Calu3 (cell line): ENCODE measurements at regions not wholly inside any gene's neighbourhood (a gene's known extent, or its start where the extent isn't known, plus 50 kb on each side); places are given as distances from the start of the nearest gene placed in this dataset.

Experiments
- BruUV-seq: library from RNA; stranded (reverse); fragments of 400-500 nt; replicated peaks from 2 replicates; lab custom pipeline; 2021; lab: Mats Ljungman, UMichigan
- CTCF ChIA-PET: fragments of 300-600 bp; sonication (Branson Sonifier 250); formaldehyde crosslinking; loops from one replicate; lab custom pipeline; 2022; ENCODE audit warnings: antibody characterized with exemption; lab: Charles Lee
- DNase-seq: peaks from one replicate; pipeline ENCODE4 v3.0.0; 2022
- H3K27ac Mint-ChIP-seq: one replicate; pipeline ENCODE4 v1.8.0; 2022; ENCODE audit warnings: mixed read lengths; ENCODE audit not compliant: unreplicated experiment
- H3K27me3 Mint-ChIP-seq: one replicate; pipeline ENCODE4 v1.8.0; 2022; ENCODE audit warnings: mixed read lengths; ENCODE audit not compliant: unreplicated experiment
- H3K36me3 Mint-ChIP-seq: one replicate; pipeline ENCODE4 v1.8.0; 2022; ENCODE audit warnings: mild to moderate bottlenecking, moderate library complexity, mixed read lengths; ENCODE audit not compliant: insufficient read depth, unreplicated experiment
- H3K4me1 Mint-ChIP-seq: one replicate; pipeline ENCODE4 v1.8.0; 2022; ENCODE audit warnings: mild to moderate bottlenecking, low read depth, mixed read lengths; ENCODE audit not compliant: unreplicated experiment
- H3K4me3 Mint-ChIP-seq: one replicate; pipeline ENCODE4 v1.8.0; 2022; ENCODE audit warnings: mild to moderate bottlenecking, low read depth, moderate library complexity, mixed read lengths; ENCODE audit not compliant: unreplicated experiment
- H3K9me3 Mint-ChIP-seq: one replicate; pipeline ENCODE4 v1.8.0; 2022; ENCODE audit warnings: low read depth, mixed read lengths; ENCODE audit not compliant: unreplicated experiment
- intact Hi-C: fragments of 100-400 bp; cut with micrococcal nuclease; formaldehyde crosslinking; loops from one replicate; pipeline ENCODE4 v1.10.0; 2022; ENCODE audit not compliant: unreplicated experiment
- TF ChIP-seq, protein P1 (sequence below): fragments of 200-600 bp; IDR thresholded peaks from one replicate; pipeline ENCODE4 v1.8.0; 2022; ENCODE audit warnings: antibody characterized with exemption; ENCODE audit not compliant: unreplicated experiment

DNA sequence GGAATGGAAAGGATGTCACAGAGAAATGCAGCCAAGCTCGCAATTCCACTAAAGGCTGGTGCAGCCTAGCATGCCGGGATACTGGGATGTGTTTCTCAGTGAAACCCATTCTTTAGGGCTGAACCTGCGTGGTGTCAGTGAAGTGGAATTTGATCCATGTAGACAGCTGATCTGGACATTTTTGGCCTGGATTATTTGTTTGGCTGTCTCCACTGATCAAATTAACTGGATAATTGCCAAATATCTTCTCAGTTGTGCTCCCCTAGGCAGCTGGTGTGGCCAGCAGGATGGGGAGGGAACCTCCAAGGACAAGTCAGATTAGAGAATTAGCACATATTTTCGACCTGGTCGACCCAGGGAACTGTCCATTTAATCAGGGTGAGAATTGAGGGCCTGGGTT, 318.4 kb downstream of the RPS6KC1 start:
- Mint-ChIP-seq H3K27me3 (no peaks in the 10 kb centered on the region), H3K9me3 (no peaks in the 10 kb centered on the region), H3K4me3 (no peak overlapping the region), H3K36me3 (no peaks in the 10 kb centered on the region), H3K4me1 (no peaks in the 10 kb centered on the region), H3K27ac (no peak overlapping the region)
- no peak for DNase-seq
- intact Hi-C loops: no loop called here
- BruUV-seq: no TSS peak
- TF ChIP-seq, protein P1, sequence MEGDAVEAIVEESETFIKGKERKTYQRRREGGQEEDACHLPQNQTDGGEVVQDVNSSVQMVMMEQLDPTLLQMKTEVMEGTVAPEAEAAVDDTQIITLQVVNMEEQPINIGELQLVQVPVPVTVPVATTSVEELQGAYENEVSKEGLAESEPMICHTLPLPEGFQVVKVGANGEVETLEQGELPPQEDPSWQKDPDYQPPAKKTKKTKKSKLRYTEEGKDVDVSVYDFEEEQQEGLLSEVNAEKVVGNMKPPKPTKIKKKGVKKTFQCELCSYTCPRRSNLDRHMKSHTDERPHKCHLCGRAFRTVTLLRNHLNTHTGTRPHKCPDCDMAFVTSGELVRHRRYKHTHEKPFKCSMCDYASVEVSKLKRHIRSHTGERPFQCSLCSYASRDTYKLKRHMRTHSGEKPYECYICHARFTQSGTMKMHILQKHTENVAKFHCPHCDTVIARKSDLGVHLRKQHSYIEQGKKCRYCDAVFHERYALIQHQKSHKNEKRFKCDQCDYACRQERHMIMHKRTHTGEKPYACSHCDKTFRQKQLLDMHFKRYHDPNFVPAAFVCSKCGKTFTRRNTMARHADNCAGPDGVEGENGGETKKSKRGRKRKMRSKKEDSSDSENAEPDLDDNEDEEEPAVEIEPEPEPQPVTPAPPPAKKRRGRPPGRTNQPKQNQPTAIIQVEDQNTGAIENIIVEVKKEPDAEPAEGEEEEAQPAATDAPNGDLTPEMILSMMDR: no peak
- CTCF ChIA-PET: interaction anchor here (1.6 kb wide), 1 partner anchor 13 kb away, joined by 3 read pairs; no protein-coding TSS in a partner anchor

DNA sequence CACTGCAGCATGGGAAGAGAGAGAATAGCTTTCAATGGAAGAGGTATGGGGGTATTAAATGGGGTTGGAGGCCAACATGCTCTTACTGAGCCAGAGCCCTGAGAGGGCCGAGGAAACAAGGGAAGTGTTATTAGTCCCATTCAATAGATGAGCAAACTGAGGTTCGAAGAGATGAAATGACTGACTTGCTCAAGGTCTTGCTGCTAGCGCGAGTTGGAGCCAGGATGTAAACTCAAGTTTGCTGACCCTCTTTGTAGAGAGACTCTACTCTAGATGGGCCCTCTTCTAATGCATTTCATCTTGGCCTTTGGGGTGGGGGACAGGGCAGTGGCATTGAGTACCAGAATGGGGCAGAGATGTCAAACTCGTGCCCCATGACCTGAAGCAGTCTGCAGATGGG, 319.5 kb downstream of the RPS6KC1 start:
- H3K4me1 Mint-ChIP-seq: no peaks in the 10 kb centered on the region
- no peak overlapping the region for H3K4me3 Mint-ChIP-seq
- no peaks in the 10 kb centered on the region for H3K36me3 Mint-ChIP-seq
- no peak for DNase-seq
- TF ChIP-seq, protein P1: no peak
- H3K27me3 Mint-ChIP-seq: no peaks in the 10 kb centered on the region
- intact Hi-C loops: loop anchor here (5.0 kb wide), 1 partner anchor 192 kb away; no protein-coding TSS in a partner anchor
- CTCF ChIA-PET: no interaction called here
- no peaks in the 10 kb centered on the region for H3K9me3 Mint-ChIP-seq
- no peak overlapping the region for H3K27ac Mint-ChIP-seq
- no TSS peak for BruUV-seq

DNA sequence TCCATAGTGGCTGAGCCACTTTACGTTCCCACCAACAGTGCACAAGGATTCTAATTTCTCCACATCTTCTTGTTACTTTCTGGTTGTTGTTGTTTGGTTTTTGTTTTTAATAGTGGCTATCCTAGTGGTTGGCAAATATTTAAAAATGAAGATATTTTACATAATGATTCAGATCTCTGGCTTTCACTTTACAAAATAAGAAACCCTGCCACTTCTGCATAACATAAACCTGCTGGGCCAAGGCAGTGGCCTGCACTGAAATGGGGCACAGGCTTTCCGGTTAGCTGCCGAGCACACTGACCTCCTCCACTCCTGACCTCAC, 320.4 kb downstream of the RPS6KC1 start:
- Mint-ChIP-seq H3K4me1 (peaks cover 2% of the 10 kb centered on the region), H3K36me3 (no peaks in the 10 kb centered on the region), H3K27ac (no peak overlapping the region), H3K4me3 (no peak overlapping the region), H3K27me3 (no peaks in the 10 kb centered on the region), H3K9me3 (no peaks in the 10 kb centered on the region)
- TF ChIP-seq, protein P1: no peak
- CTCF ChIA-PET: no interaction called here
- intact Hi-C loops: loop anchor here (5.0 kb wide), 1 partner anchor 191 kb away; no protein-coding TSS in a partner anchor
- no TSS peak for BruUV-seq
- no peak for DNase-seq

DNA sequence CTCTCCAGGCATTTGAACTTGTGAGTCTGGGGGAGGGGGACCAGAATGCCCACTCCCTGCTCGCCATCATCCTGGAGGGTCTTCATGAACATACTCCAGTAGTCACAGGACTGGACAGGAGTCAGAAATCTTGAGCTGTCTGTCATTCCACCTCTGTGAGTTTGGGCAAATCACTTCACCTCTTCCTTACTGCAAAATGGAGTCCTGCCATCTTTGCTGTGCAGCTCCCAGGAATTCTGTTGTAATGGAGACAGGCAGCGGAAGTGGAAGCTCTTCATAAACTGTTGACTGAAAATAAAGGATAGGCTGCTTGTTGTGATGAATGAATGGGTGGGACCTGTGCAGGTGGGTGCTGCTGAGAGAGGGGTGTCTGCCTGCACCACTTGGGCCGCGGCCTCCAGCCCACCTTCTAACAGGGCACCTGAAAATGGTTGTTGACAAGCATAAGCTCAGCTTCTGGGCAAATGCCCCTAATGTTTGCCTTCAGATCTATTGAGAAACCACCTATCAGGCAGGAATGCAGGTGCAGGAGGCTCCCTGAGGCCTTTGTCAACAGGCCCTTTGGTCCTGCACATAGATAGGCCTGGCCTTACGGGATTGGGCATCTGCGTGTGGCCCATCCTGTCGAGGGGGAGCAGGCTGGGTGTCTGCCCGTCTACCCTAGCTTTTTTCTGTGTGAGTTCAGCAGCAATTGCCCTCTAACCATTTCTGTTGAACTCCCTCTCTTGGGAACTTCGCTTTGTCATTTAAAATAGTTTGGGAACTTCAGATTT, 321.0 kb downstream of the RPS6KC1 start:
- CTCF ChIA-PET: interaction anchor here (0.7 kb wide), 1 partner anchor 380 kb away, joined by 3 read pairs; no protein-coding TSS in a partner anchor
- H3K4me1 Mint-ChIP-seq: peaks cover 7% of the 10 kb centered on the region
- DNase-seq: no peak
- no peak overlapping the region for H3K27ac Mint-ChIP-seq
- H3K27me3 Mint-ChIP-seq: no peaks in the 10 kb centered on the region
- intact Hi-C loops: loop anchor here (5.0 kb wide), 1 partner anchor 190 kb away; no protein-coding TSS in a partner anchor
- H3K9me3 Mint-ChIP-seq: no peaks in the 10 kb centered on the region
- H3K36me3 Mint-ChIP-seq: no peaks in the 10 kb centered on the region
- TF ChIP-seq, protein P1: no peak
- no peak overlapping the region for H3K4me3 Mint-ChIP-seq
- BruUV-seq: no TSS peak
